ENCODE measurements at regions not wholly inside any gene's neighbourhood (a gene's known extent, or its start where the extent isn't known, plus 50 kb on each side); places are given as distances from the start of the nearest gene placed in this dataset.

DNA sequence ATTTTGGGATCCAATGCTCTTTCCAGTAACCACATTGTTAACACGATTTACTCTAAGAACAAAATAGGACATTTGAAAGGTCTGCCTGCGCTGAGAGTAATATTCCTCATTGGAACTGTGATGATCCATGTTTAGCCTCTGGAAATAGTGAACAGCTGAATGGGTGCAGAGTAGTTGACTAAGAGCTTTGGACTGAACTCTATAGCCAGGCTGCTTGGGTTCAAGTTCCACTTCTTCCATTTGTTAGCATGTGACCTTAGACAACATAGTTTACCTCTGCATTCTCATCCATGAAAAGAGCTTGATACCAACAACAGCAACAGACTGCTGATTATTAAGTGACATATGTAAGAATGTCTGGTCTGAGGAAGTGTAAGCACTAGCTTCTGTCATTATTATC lies 128.3 kb upstream of the MMADHC start (continued):
- TF ChIP-seq, protein P1, sequence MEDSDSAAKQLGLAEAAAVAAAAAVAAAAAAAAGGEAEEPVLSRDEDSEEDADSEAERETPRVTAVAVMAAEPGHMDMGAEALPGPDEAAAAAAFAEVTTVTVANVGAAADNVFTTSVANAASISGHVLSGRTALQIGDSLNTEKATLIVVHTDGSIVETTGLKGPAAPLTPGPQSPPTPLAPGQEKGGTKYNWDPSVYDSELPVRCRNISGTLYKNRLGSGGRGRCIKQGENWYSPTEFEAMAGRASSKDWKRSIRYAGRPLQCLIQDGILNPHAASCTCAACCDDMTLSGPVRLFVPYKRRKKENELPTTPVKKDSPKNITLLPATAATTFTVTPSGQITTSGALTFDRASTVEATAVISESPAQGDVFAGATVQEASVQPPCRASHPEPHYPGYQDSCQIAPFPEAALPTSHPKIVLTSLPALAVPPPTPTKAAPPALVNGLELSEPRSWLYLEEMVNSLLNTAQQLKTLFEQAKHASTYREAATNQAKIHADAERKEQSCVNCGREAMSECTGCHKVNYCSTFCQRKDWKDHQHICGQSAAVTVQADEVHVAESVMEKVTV (CRISPR knock-in tag; IDR thresholded peaks at IDR 0.05) = no peak
- TF ChIP-seq ZNF561 (CRISPR knock-in tag; conservative IDR thresholded peaks at IDR 0.05) (no peak), SMARCA5 (IDR thresholded peaks at IDR 0.05) (no peak), ZBTB43 (CRISPR knock-in tag; IDR thresholded peaks at IDR 0.05) (no peak), TCF7 (IDR thresholded peaks at IDR 0.05; ENCODE audit: borderline replicate concordance) (no peak), THRAP3 (IDR thresholded peaks at IDR 0.05; ENCODE audit: borderline replicate concordance) (no peak), U2AF2 (optimal IDR thresholded peaks at IDR 0.05; ENCODE audit: low read depth, low read length) (no peak), DACH1 (IDR thresholded peaks at IDR 0.05; ENCODE audit: partially characterized antibody) (no peak), MAFK (IDR thresholded peaks at IDR 0.05; ENCODE audit: low read length) (no peak)

GRCh38 chr2:149715005-149715592 lies 127.5 kb upstream of the MMADHC start:
- Histone ChIP-seq H3K4me2 (ENCODE audit: insufficient read depth, low read length) (no peak overlapping the region), H2AFZ (ENCODE audit: low read depth, low read length) (no peak overlapping the region), H3K9me3 (replicated peaks; ENCODE audit: control insufficient read depth, insufficient read depth, low read depth, low read length) (no peaks in the 10 kb centered on the region), H3K27me3 (ENCODE audit: control insufficient read depth in 2 of 2, insufficient read depth in 2 of 2, low read length in 2 of 2) (no peaks in the 10 kb centered on the region), H4K20me1 (replicated peaks; ENCODE audit: control insufficient read depth, insufficient read depth, low read length) (no peaks in the 10 kb centered on the region), H3K27ac (ENCODE audit: extremely low read depth, low read depth, low read length) (no peak overlapping the region), H3K36me3 (ENCODE audit: control insufficient read depth, insufficient read depth, low read length) (no peaks in the 10 kb centered on the region), H3K79me2 (ENCODE audit: control insufficient read depth, insufficient read depth, low read length) (no peaks in the 10 kb centered on the region), H3K4me1 (replicated peaks in 1 of 2; ENCODE audit: control insufficient read depth in 2 of 2, insufficient read depth in 2 of 2, low read length in 2 of 2) (no peaks in the 10 kb centered on the region), H3K9me1 (ENCODE audit: control insufficient read depth, insufficient read depth, low read length) (no peaks in the 10 kb centered on the region), H3K4me3 (no peak overlapping the region), H3K9ac (ENCODE audit: insufficient read depth in 1 of 2, low read depth in 2 of 2, low read length in 2 of 2) (no peak overlapping the region)
- FAIRE-seq = no peak
- intact Hi-C loops (cut with micrococcal nuclease) (no loop called here), in situ Hi-C loops (cut with MboI) (no loop called here)
- DNase-seq (ENCODE audit: extremely low read depth in 1 of 4, low spot score in 3 of 4) = peak in 1 of 4 experiments; percentile 1
- BruUV-seq (replicated peaks) = no TSS peak
- no peak for ATAC-seq
- WGBS (ENCODE audit: insufficient coverage, low coverage, missing lambda C conversion rate) = 2% methylated on average over 3 of the region's 3 CpGs
- ChIA-PET POLR2A (no interaction called here), CTCF (ENCODE audit: low intra/inter-chr PET ratio) (no interaction called here)
- TF ChIP-seq SMARCC2 (IDR thresholded peaks at IDR 0.05; ENCODE audit: low read depth) = no peak
- no peak for TF ChIP-seq CREB5 (CRISPR knock-in tag; IDR thresholded peaks at IDR 0.05)
- no peak for TF ChIP-seq NFXL1 (CRISPR knock-in tag; IDR thresholded peaks at IDR 0.05)
- TF ChIP-seq NR2C2 (CRISPR knock-in tag; IDR thresholded peaks at IDR 0.05) = no peak
- TF ChIP-seq NR2C2 (tag; IDR thresholded peaks at IDR 0.05) = no peak
- no peak for TF ChIP-seq EWSR1 (IDR thresholded peaks at IDR 0.05; ENCODE audit: borderline replicate concordance, low read depth, partially characterized antibody)
- no peak for TF ChIP-seq PHB (CRISPR knock-in tag; IDR thresholded peaks at IDR 0.05)
- TF ChIP-seq ZSCAN32 (CRISPR knock-in tag; IDR thresholded peaks at IDR 0.05) = 0 out of 2 replicates have a peak, but pooled peaks have one; percentile 8
- TF ChIP-seq ZFP1 (CRISPR knock-in tag; IDR thresholded peaks at IDR 0.05) = no peak
- no peak for TF ChIP-seq NEUROD1 (IDR thresholded peaks at IDR 0.05; ENCODE audit: borderline replicate concordance, low read depth, low read length, partially characterized antibody)
- no peak for TF ChIP-seq JUND (IDR thresholded peaks at IDR 0.05; ENCODE audit: borderline replicate concordance, low read depth, low read length)
- TF ChIP-seq JUND (tag; IDR thresholded peaks at IDR 0.05; ENCODE audit: borderline replicate concordance, low read depth, low read length) = no peak

All from K562 (cell line).